H1 (cell line): ENCODE measurements at regions not wholly inside any gene's neighbourhood (a gene's known extent, or its start where the extent isn't known, plus 50 kb on each side); places are given as distances from the start of the nearest gene placed in this dataset.

ENCODE experiments used
- CTCF ChIA-PET: fragments of 300-600 bp; sonication (Branson Sonifier 250); formaldehyde crosslinking; loops from one replicate; lab custom pipeline; 2021; ENCODE audit not compliant: partially characterized antibody; lab: Charles Lee
- POLR2A ChIA-PET: fragments of 300-600 bp; sonication (Branson Sonifier 250); formaldehyde crosslinking; loops from one replicate; lab custom pipeline; 2021; ENCODE audit warnings: inconsistent platforms; ENCODE audit not compliant: partially characterized antibody; lab: Charles Lee
- DNase-seq, 2 experiments: peaks; one replicate each; pipeline versions ENCODE4 v3.0.0 to v3.0.0-alpha.2; 2010 to 2022; ENCODE audit warnings: low spot score in 2 of 2, low read depth in 1 of 2, mixed read lengths in 1 of 2
- FAIRE-seq: peaks from 2 replicates; lab custom pipeline; 2011; peaks lifted over from hg19 to GRCh38; lab: Jason Lieb, UNC
- H2AFZ ChIP-seq: 2 replicates; pipeline ENCODE4 v1.8.1; 2012; ENCODE audit warnings: low read length, inconsistent platforms
- H2AK5ac ChIP-seq: 2 replicates; pipeline ENCODE4 v1.6.1; 2013; ENCODE audit warnings: low read depth, low read length
- H2BK120ac ChIP-seq: replicated peaks from 2 replicates; pipeline ENCODE3; 2013; ENCODE audit warnings: low read depth, low read length, inconsistent platforms
- H2BK12ac ChIP-seq: 2 replicates; pipeline ENCODE4 v1.6.1; 2013; ENCODE audit warnings: low read depth, low read length
- H2BK15ac ChIP-seq: 2 replicates; pipeline ENCODE4 v1.6.1; 2013; ENCODE audit warnings: low read length
- H2BK20ac ChIP-seq: 2 replicates; pipeline ENCODE4 v1.6.1; 2013; ENCODE audit warnings: low read length
- H2BK5ac ChIP-seq: 2 replicates; pipeline ENCODE4 v1.6.1; 2013; ENCODE audit warnings: low read depth, low read length
- H3K14ac ChIP-seq: 2 replicates; pipeline ENCODE4 v1.6.1; 2013; ENCODE audit warnings: inconsistent platforms; ENCODE audit not compliant: insufficient read length
- H3K18ac ChIP-seq: 2 replicates; pipeline ENCODE4 v1.6.1; 2013; ENCODE audit warnings: low read length; ENCODE audit errors: extremely low read depth
- H3K23ac ChIP-seq: 2 replicates; pipeline ENCODE4 v1.6.1; 2013; ENCODE audit warnings: inconsistent platforms; ENCODE audit not compliant: insufficient read length
- H3K23me2 ChIP-seq: 2 replicates; pipeline ENCODE4 v1.6.1; 2013; ENCODE audit warnings: low read depth, low read length
- H3K27ac ChIP-seq: 2 replicates; pipeline ENCODE4 v1.6.1; 2011; ENCODE audit warnings: low read depth, low read length, inconsistent platforms
- H3K27me3 ChIP-seq, 4 experiments: replicated peaks in 1 of 4; 1 replicate in 1 of 4; 2 replicates in 3 of 4; pipeline versions ENCODE4 v1.6.1 to v1.8.1; 2011 to 2013; ENCODE audit warnings: low read length in 3 of 4, mild to moderate bottlenecking in 3 of 4, inconsistent platforms in 2 of 4, mixed read lengths in 2 of 4, moderate library complexity in 1 of 4; ENCODE audit not compliant: control insufficient read depth in 3 of 4, insufficient read depth in 3 of 4; ENCODE audit errors: extremely low read depth in 1 of 4
- H3K36me3 ChIP-seq, 4 experiments: 2 replicates each; pipeline versions ENCODE4 v1.6.1 to v1.8.1; 2011 to 2013; ENCODE audit warnings: mild to moderate bottlenecking in 4 of 4, low read length in 3 of 4, moderate library complexity in 2 of 4, control low read depth in 1 of 4, inconsistent platforms in 1 of 4; ENCODE audit not compliant: insufficient read depth in 4 of 4, control insufficient read depth in 2 of 4
- H3K4ac ChIP-seq: replicated peaks from 2 replicates; pipeline ENCODE3; 2013; ENCODE audit warnings: low read length, low read depth, mixed read lengths, inconsistent platforms; ENCODE audit not compliant: insufficient read length
- H3K4me1 ChIP-seq, 4 experiments: replicated peaks in 1 of 4; 1 replicate in 1 of 4; 2 replicates in 3 of 4; pipeline versions ENCODE4 v1.6.1 to v1.8.1; 2011 to 2013; ENCODE audit warnings: low read length in 3 of 4, inconsistent platforms in 2 of 4, mixed read lengths in 1 of 4; ENCODE audit not compliant: insufficient read depth in 4 of 4, control insufficient read depth in 3 of 4
- H3K4me2 ChIP-seq, 2 experiments: 2 replicates each; pipeline versions ENCODE4 v1.6.1 to v1.8.1; 2011 to 2013; ENCODE audit warnings: low read depth in 2 of 2, low read length in 2 of 2, control low read depth in 1 of 2, inconsistent platforms in 1 of 2, mild to moderate bottlenecking in 1 of 2; ENCODE audit not compliant: insufficient read depth in 1 of 2
- H3K4me3 ChIP-seq, 4 experiments: fragments of 200-600, 300-600 bp in 1 of 4; sonication (generic), shearing (Covaris generic), sonication (Bioruptor Twin) in 1 of 4; 2 replicates each; pipeline versions ENCODE4 v1.5.1 to v1.8.1; 2011 to 2016; ENCODE audit warnings: low read length in 4 of 4, low read depth in 3 of 4, control low read depth in 2 of 4, inconsistent platforms in 2 of 4, mild to moderate bottlenecking in 2 of 4, mixed read lengths in 1 of 4, moderate library complexity in 1 of 4; ENCODE audit not compliant: insufficient read depth in 2 of 4; ENCODE audit errors: extremely low read depth in 1 of 4
- H3K56ac ChIP-seq: replicated peaks from 2 replicates; pipeline ENCODE3; 2013; ENCODE audit warnings: low read depth, mild to moderate bottlenecking, mixed read lengths, low read length, inconsistent platforms; ENCODE audit not compliant: insufficient read length
- H3K79me1 ChIP-seq: 2 replicates; pipeline ENCODE4 v1.6.1; 2013; ENCODE audit warnings: low read depth, low read length, control low read depth
- H3K79me2 ChIP-seq, 2 experiments: 2 replicates each; pipeline versions ENCODE4 v1.6.1 to v1.8.1; 2012 to 2013; ENCODE audit warnings: low read length in 2 of 2, mild to moderate bottlenecking in 2 of 2, inconsistent platforms in 1 of 2; ENCODE audit not compliant: insufficient read depth in 2 of 2, control insufficient read depth in 1 of 2
- H3K9ac ChIP-seq, 4 experiments: replicated peaks in 1 of 4; 1 replicate in 1 of 4; 2 replicates in 3 of 4; pipeline versions ENCODE4 v1.6.1 to v1.8.1; 2011 to 2013; ENCODE audit warnings: low read depth in 3 of 4, low read length in 3 of 4, control low read depth in 2 of 4, mild to moderate bottlenecking in 2 of 4, moderate library complexity in 2 of 4, inconsistent platforms in 1 of 4; ENCODE audit errors: extremely low read depth in 1 of 4
- H3K9me3 ChIP-seq, 2 experiments: 2 replicates each; pipeline versions ENCODE4 v1.6.1 to v1.8.1; 2012 to 2013; ENCODE audit warnings: mild to moderate bottlenecking in 2 of 2, moderate library complexity in 2 of 2, control low read depth in 1 of 2, inconsistent platforms in 1 of 2, low read depth in 1 of 2, low read length in 1 of 2, mixed read lengths in 1 of 2; ENCODE audit not compliant: insufficient read depth in 2 of 2
- H4K20me1 ChIP-seq, 2 experiments: replicated peaks in 1 of 2; 2 replicates each; pipeline versions ENCODE3 to v1.8.1; 2011 to 2013; ENCODE audit warnings: inconsistent platforms in 2 of 2, low read length in 2 of 2, mild to moderate bottlenecking in 1 of 2; ENCODE audit not compliant: insufficient read depth in 2 of 2, control insufficient read depth in 1 of 2
- H4K5ac ChIP-seq: 2 replicates; pipeline ENCODE4 v1.6.1; 2013; ENCODE audit warnings: low read length, low read depth, mixed read lengths, inconsistent platforms; ENCODE audit not compliant: insufficient read length
- H4K8ac ChIP-seq: 2 replicates; pipeline ENCODE4 v1.8.0; 2013; ENCODE audit warnings: mild to moderate bottlenecking, moderate library complexity, low read length, inconsistent platforms; ENCODE audit not compliant: insufficient read depth; ENCODE audit errors: extremely low read depth
- H4K91ac ChIP-seq: replicated peaks from 2 replicates; pipeline ENCODE3; 2013; ENCODE audit warnings: low read length, mixed read lengths, inconsistent platforms; ENCODE audit not compliant: insufficient read length
- BCL11A ChIP-seq, 2 experiments: IDR thresholded peaks; one replicate each; pipeline ENCODE4 v1.6.1; 2011; ENCODE audit warnings: low read depth in 2 of 2, low read length in 2 of 2, mild to moderate bottlenecking in 2 of 2
- CREB1 ChIP-seq: IDR thresholded peaks from 2 replicates; pipeline ENCODE4 v1.6.1; 2012; ENCODE audit warnings: inconsistent platforms
- E2F6 ChIP-seq: IDR thresholded peaks from 2 replicates; pipeline ENCODE4 v1.6.1; 2012; ENCODE audit warnings: inconsistent platforms
- POLR2A ChIP-seq, 2 experiments: IDR thresholded peaks; 1 replicate in 1 of 2; 2 replicates in 1 of 2; pipeline ENCODE4 v1.6.1; 2011; ENCODE audit warnings: low read depth in 2 of 2, low read length in 2 of 2, mild to moderate bottlenecking in 2 of 2; ENCODE audit errors: control extremely low read depth in 1 of 2
- SP2 ChIP-seq: IDR thresholded peaks from 2 replicates; pipeline ENCODE4 v1.6.1; 2012; ENCODE audit warnings: mild to moderate bottlenecking, low read length, inconsistent platforms
- SRF ChIP-seq: IDR thresholded peaks from 2 replicates; pipeline ENCODE4 v1.6.1; 2011; ENCODE audit warnings: mild to moderate bottlenecking, low read depth, low read length, moderate library complexity
- TAF1 ChIP-seq: IDR thresholded peaks from 2 replicates; pipeline ENCODE4 v1.6.1; 2011; ENCODE audit warnings: mild to moderate bottlenecking, low read depth, low read length

GRCh38 chr2:83470928-83471327, 988.2 kb downstream of the SUCLG1 start:
- Histone ChIP-seq H3K4me1 (no peaks in the 10 kb centered on the region; a peak in 1 of 7 replicates), H3K4me3 (no peak overlapping the region), H2AFZ (no peak overlapping the region), H3K18ac (no peak overlapping the region), H3K79me1 (no peaks in the 10 kb centered on the region), H2BK12ac (no peak overlapping the region), H3K36me3 (no peaks in the 10 kb centered on the region), H3K27ac (no peak overlapping the region), H3K14ac (no peak overlapping the region), H3K56ac (no peak overlapping the region), H2BK120ac (no peak overlapping the region), H4K20me1 (no peaks in the 10 kb centered on the region), H3K23ac (no peak overlapping the region), H3K9me3 (no peaks in the 10 kb centered on the region), H3K79me2 (no peaks in the 10 kb centered on the region), H3K23me2 (no peaks in the 10 kb centered on the region), H3K4me2 (no peak overlapping the region), H2BK20ac (no peak overlapping the region), H3K27me3 (no peaks in the 10 kb centered on the region), H3K4ac (no peak overlapping the region), H2BK15ac (no peak overlapping the region), H4K8ac (no peak overlapping the region), H4K5ac (no peak overlapping the region), H4K91ac (no peak overlapping the region), H3K9ac (no peak overlapping the region), H2AK5ac (no peak overlapping the region), H2BK5ac (no peak overlapping the region)
- CTCF ChIA-PET, result no interaction called here
- POLR2A ChIA-PET, result no interaction called here
- FAIRE-seq, result no peak
- DNase-seq, result no peak
- TF ChIP-seq E2F6 (no peak), SRF (no peak), BCL11A (IDR thresholded peaks at IDR 0.05; ENCODE audit: low read depth in 2 of 2, low read length in 2 of 2) (no peak), POLR2A (IDR thresholded peaks at IDR 0.05; ENCODE audit: control extremely low read depth in 1 of 2, low read depth in 2 of 2, low read length in 2 of 2) (no peak), SP2 (no peak), CREB1 (no peak), TAF1 (no peak)
